Transverse colon (tissue), 4 donors: ENCODE measurements at regions not wholly inside any gene's neighbourhood (a gene's known extent, or its start where the extent isn't known, plus 50 kb on each side); places are given as distances from the start of the nearest gene placed in this dataset.

Experiments used
- DNase-seq: peaks from one replicate; pipeline ENCODE4 v3.0.0-alpha.2; 2019
- H3K27ac ChIP-seq, 4 donors: fragments of 200-600 bp; sonication (generic); 2 replicates each; pipeline ENCODE4 v1.5.1; 2016 to 2018; ENCODE audit warnings: inconsistent platforms in 4 of 4
- H3K27me3 ChIP-seq: fragments of 200-600 bp; sonication (generic); 2 replicates; pipeline ENCODE4 v1.5.1; 2017; ENCODE audit warnings: inconsistent platforms
- H3K36me3 ChIP-seq, 4 donors: fragments of 200-600 bp; sonication (generic); 2 replicates each; pipeline ENCODE4 v1.5.1; 2017 to 2019; ENCODE audit warnings: inconsistent platforms in 4 of 4
- H3K4me1 ChIP-seq, 4 donors: fragments of 200-600 bp; sonication (generic); 2 replicates each; pipeline ENCODE4 v1.5.1; 2017 to 2020; ENCODE audit warnings: inconsistent platforms in 4 of 4
- H3K4me3 ChIP-seq, 4 donors: fragments of 200-600 bp; sonication (generic); 1 replicate in 1 of 4; 2 replicates in 3 of 4; pipeline versions ENCODE4 v1.5.1 to v1.6.1; 2017 to 2019; ENCODE audit warnings: inconsistent platforms in 4 of 4
- H3K9me3 ChIP-seq, 2 donors: fragments of 200-600 bp; sonication (generic); 2 replicates each; pipeline ENCODE4 v1.5.1; 2017 to 2019; ENCODE audit warnings: inconsistent platforms in 2 of 2
- EP300 ChIP-seq: sonication (generic); formaldehyde crosslinking; IDR thresholded peaks from one replicate; pipeline ENCODE4 v1.6.1; 2017; ENCODE audit warnings: antibody characterized with exemption, low read depth
- POLR2A ChIP-seq: fragments of 450-650 bp; IDR thresholded peaks from one replicate; pipeline ENCODE4 v1.6.1; 2016; ENCODE audit warnings: antibody characterized with exemption, mild to moderate bottlenecking, moderate library complexity
- POLR2AphosphoS5 ChIP-seq, 3 donors: sonication (generic); formaldehyde crosslinking; IDR thresholded peaks; one replicate each; pipeline ENCODE4 v1.6.1; 2016; ENCODE audit warnings: antibody characterized with exemption in 3 of 3
- WGBS, 2 donors: methylation state at CpG; one replicate each; pipeline ENCODE4 v1.1.5; 2018; ENCODE audit warnings: low coverage in 1 of 2; 5-methylcytosine and 5-hydroxymethylcytosine counted together
- in situ Hi-C, 4 donors: fragments of 200-750 bp; cut with MboI; loops; one replicate each; pipeline versions ENCODE4 v1.15.0 to v1.15.1; 2017; ENCODE audit warnings: low sequenced_read_pairs in 3 of 4, low pct_ligation_motif_present in 1 of 4, low pct_unique_long_range_greater_than_20kb in 1 of 4
- intact Hi-C: fragments of 100-400 bp; cut with DNase I; formaldehyde crosslinking; loops from one replicate; pipeline ENCODE4 v1.15.1; 2023; ENCODE audit warnings: low total_unique reads
- TF ChIP-seq, protein P1 (sequence below), 5 experiments: fragments of 200-600 bp in 3 of 5; fragments of 450-650 bp in 2 of 5; sonication (generic) in 3 of 5; IDR thresholded peaks; 1 replicate in 2 of 5; 2 replicates in 3 of 5; pipeline ENCODE4 v1.5.1; 2016 to 2017; ENCODE audit warnings: antibody characterized with exemption in 5 of 5, inconsistent platforms in 3 of 5, mild to moderate bottlenecking in 2 of 5, moderate library complexity in 1 of 5

- in situ Hi-C loops (no loop called here), intact Hi-C loops (no loop called here)
- H3K4me1 ChIP-seq, result no peaks in the 10 kb centered on the region
- no peaks in the 10 kb centered on the region for H3K9me3 ChIP-seq
- no peak overlapping the region for H3K27ac ChIP-seq
- no peak for DNase-seq
- TF ChIP-seq POLR2AphosphoS5 (IDR thresholded peaks at IDR 0.05), result no peak
- no peak for TF ChIP-seq EP300
- TF ChIP-seq POLR2A, result no peak
- TF ChIP-seq, protein P1, sequence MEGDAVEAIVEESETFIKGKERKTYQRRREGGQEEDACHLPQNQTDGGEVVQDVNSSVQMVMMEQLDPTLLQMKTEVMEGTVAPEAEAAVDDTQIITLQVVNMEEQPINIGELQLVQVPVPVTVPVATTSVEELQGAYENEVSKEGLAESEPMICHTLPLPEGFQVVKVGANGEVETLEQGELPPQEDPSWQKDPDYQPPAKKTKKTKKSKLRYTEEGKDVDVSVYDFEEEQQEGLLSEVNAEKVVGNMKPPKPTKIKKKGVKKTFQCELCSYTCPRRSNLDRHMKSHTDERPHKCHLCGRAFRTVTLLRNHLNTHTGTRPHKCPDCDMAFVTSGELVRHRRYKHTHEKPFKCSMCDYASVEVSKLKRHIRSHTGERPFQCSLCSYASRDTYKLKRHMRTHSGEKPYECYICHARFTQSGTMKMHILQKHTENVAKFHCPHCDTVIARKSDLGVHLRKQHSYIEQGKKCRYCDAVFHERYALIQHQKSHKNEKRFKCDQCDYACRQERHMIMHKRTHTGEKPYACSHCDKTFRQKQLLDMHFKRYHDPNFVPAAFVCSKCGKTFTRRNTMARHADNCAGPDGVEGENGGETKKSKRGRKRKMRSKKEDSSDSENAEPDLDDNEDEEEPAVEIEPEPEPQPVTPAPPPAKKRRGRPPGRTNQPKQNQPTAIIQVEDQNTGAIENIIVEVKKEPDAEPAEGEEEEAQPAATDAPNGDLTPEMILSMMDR (IDR thresholded peaks at IDR 0.05), result no peak
- WGBS, 2 donors, result 82 to 86% methylated on average over 4 to 6 of the region's 6 CpGs
- peaks cover 7% of the 10 kb centered on the region for H3K27me3 ChIP-seq
- H3K36me3 ChIP-seq, result no peaks in the 10 kb centered on the region
- no peak overlapping the region for H3K4me3 ChIP-seq
Measured at GRCh38 chr11:116071241-116071640, 567.0 kb upstream of the CADM1 start.

GRCh38 chr11:116070520-116070919, 566.3 kb upstream of the CADM1 start:
- intact Hi-C loops, result no loop called here
- peaks cover 7% of the 10 kb centered on the region for H3K27me3 ChIP-seq
- TF ChIP-seq POLR2A, result no peak
- TF ChIP-seq EP300, result no peak
- H3K9me3 ChIP-seq, result no peaks in the 10 kb centered on the region
- H3K36me3 ChIP-seq, result no peaks in the 10 kb centered on the region
- 59 to 68% methylated on average over 4 of the region's 4 CpGs for WGBS, 2 donors
- no peak overlapping the region for H3K27ac ChIP-seq
- in situ Hi-C loops, result no loop called here
- no peak overlapping the region for H3K4me3 ChIP-seq
- H3K4me1 ChIP-seq, result no peaks in the 10 kb centered on the region
- DNase-seq, result no peak

- WGBS, 2 donors, result 89 to 93% methylated on average over 2 to 6 of the region's 6 CpGs
- peaks cover 1% of the 10 kb centered on the region for H3K27me3 ChIP-seq
- no peaks in the 10 kb centered on the region for H3K9me3 ChIP-seq
- in situ Hi-C loops, result no loop called here
- H3K27ac ChIP-seq, result no peak overlapping the region
- H3K4me1 ChIP-seq, result no peaks in the 10 kb centered on the region
- no peak for DNase-seq
- intact Hi-C loops, result no loop called here
- H3K4me3 ChIP-seq, result no peak overlapping the region
- H3K36me3 ChIP-seq, result no peaks in the 10 kb centered on the region
- TF ChIP-seq POLR2A, result no peak
- no peak for TF ChIP-seq EP300
- no peak for TF ChIP-seq POLR2AphosphoS5 (IDR thresholded peaks at IDR 0.05)
- TF ChIP-seq, protein P1 (IDR thresholded peaks at IDR 0.05), result no peak
Measured at GRCh38 chr11:116066777-116067176, 562.6 kb upstream of the CADM1 start.

GRCh38 chr11:116065986-116066385, 561.8 kb upstream of the CADM1 start:
- intact Hi-C loops, result no loop called here

More at GRCh38 chr11:116065986-116066385, 561.8 kb upstream of the CADM1 start:
- no peaks in the 10 kb centered on the region for H3K9me3 ChIP-seq
- no peaks in the 10 kb centered on the region for H3K4me1 ChIP-seq
- H3K36me3 ChIP-seq, result no peaks in the 10 kb centered on the region
- no peak for DNase-seq
- no peaks in the 10 kb centered on the region for H3K27me3 ChIP-seq
- WGBS, 2 donors, result 72 to 83% methylated on average over 3 to 8 of the region's 8 CpGs
- no peak overlapping the region for H3K4me3 ChIP-seq
- TF ChIP-seq POLR2A, result no peak
- TF ChIP-seq POLR2AphosphoS5 (IDR thresholded peaks at IDR 0.05), result no peak
- TF ChIP-seq EP300, result no peak
- TF ChIP-seq, protein P1 (IDR thresholded peaks at IDR 0.05), result no peak
- in situ Hi-C loops, result no loop called here
- H3K27ac ChIP-seq, result no peak overlapping the region
